ENCODE measurements at regions not wholly inside any gene's neighbourhood (a gene's known extent, or its start where the extent isn't known, plus 50 kb on each side); places are given as distances from the start of the nearest gene placed in this dataset.
A peak's percentile ranks its signal among the peaks of the same experiment; 100 is the strongest.
"Not testable (repeated sequence)": the region's sequence is repeated elsewhere in the genome, so short reads cannot be mapped to it uniquely, and the experiment has no call there.

DNA sequence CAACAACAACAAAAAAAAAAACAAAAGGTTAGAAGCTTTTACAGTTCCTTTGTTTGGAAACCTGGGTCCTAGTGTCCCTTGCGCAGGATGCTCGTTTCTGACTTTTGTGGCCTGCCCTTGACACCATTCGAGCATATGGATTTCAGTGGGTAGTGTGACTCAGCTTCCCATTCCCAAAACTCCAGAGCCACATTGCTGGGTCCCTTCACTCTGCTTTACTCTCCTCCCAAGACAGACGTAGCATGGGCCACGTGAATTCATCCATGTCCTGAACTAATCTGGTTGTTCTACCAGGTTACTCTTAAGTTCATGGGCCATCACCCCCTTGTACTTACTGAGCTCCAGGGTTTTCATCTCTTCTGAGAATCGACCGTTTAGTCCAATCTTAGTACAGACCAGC lies 68.0 kb upstream of the MAX start:
- no peaks in the 10 kb centered on the region for H3K27me3 ChIP-seq (ENCODE audit: control insufficient read depth, insufficient read depth, low read length)
- H3K4me1 ChIP-seq (ENCODE audit: control insufficient read depth, insufficient read depth, low read length), result peaks cover 19% of the 10 kb centered on the region
- H3K27ac ChIP-seq (ENCODE audit: low read depth, low read length), result no peak overlapping the region
- no peaks in the 10 kb centered on the region for H3K36me3 ChIP-seq (ENCODE audit: control insufficient read depth, insufficient read depth, low read length)
- H3K9ac ChIP-seq (ENCODE audit: low read length), result no peak overlapping the region
- no peaks in the 10 kb centered on the region for H3K9me3 ChIP-seq (ENCODE audit: control insufficient read depth, insufficient read depth, low read depth, low read length)
- no peak overlapping the region for H3K4me3 ChIP-seq (ENCODE audit: low read depth, low read length)

GRCh38 chr14:65170768-65171507 lies 68.6 kb upstream of the MAX start:
- Histone ChIP-seq H3K27me3 (ENCODE audit: control insufficient read depth, insufficient read depth, low read length) (no peaks in the 10 kb centered on the region), H3K27ac (ENCODE audit: low read depth, low read length) (no peak overlapping the region), H3K9me3 (ENCODE audit: control insufficient read depth, insufficient read depth, low read depth, low read length) (no peaks in the 10 kb centered on the region), H3K4me1 (ENCODE audit: control insufficient read depth, insufficient read depth, low read length) (peaks cover 19% of the 10 kb centered on the region), H3K36me3 (ENCODE audit: control insufficient read depth, insufficient read depth, low read length) (no peaks in the 10 kb centered on the region), H3K4me3 (ENCODE audit: low read depth, low read length) (peak overlapping the region; percentile 28; the same call in 1 of the 2 replicates), H3K9ac (ENCODE audit: low read length) (no peak overlapping the region)

- Histone ChIP-seq H3K4me3 (ENCODE audit: low read depth, low read length) (peak overlapping the region; percentile 12; the same call in 1 of the 2 replicates), H3K4me1 (ENCODE audit: control insufficient read depth, insufficient read depth, low read length) (peaks cover 19% of the 10 kb centered on the region), H3K36me3 (ENCODE audit: control insufficient read depth, insufficient read depth, low read length) (no peaks in the 10 kb centered on the region), H3K9me3 (ENCODE audit: control insufficient read depth, insufficient read depth, low read depth, low read length) (no peaks in the 10 kb centered on the region), H3K27ac (ENCODE audit: low read depth, low read length) (no peak overlapping the region), H3K27me3 (ENCODE audit: control insufficient read depth, insufficient read depth, low read length) (no peaks in the 10 kb centered on the region), H3K9ac (ENCODE audit: low read length) (no peak overlapping the region)
Measured at GRCh38 chr14:65173973-65174693, 71.8 kb upstream of the MAX start.

DNA sequence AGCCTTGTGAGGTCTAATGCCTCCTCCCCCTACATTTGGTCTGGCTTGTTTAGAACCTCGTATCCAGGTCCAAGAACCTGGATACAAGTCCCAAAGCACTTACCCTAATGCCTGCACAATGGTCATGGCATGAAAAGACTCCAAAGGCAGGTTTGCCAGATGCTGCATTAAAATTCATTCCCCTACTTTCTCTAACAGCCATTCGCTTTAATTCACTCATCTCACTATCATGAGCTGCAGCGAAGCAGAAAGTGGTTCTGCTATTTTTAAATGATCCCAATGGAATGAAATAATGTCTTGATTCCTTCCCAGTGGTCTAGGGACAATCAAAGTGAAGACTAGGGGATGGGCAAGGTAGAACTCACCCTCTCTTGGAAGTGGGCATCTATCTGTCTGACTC lies 72.5 kb upstream of the MAX start:
- H3K27ac ChIP-seq (ENCODE audit: low read depth, low read length), result no peak overlapping the region
- no peak overlapping the region for H3K9ac ChIP-seq (ENCODE audit: low read length)
- H3K36me3 ChIP-seq (ENCODE audit: control insufficient read depth, insufficient read depth, low read length), result no peaks in the 10 kb centered on the region
- H3K9me3 ChIP-seq (ENCODE audit: control insufficient read depth, insufficient read depth, low read depth, low read length), result no peaks in the 10 kb centered on the region
- peaks cover 21% of the 10 kb centered on the region for H3K4me1 ChIP-seq (ENCODE audit: control insufficient read depth, insufficient read depth, low read length)
- peak overlapping the region; percentile 4; the same call in 1 of the 2 replicates for H3K4me3 ChIP-seq (ENCODE audit: low read depth, low read length)
- H3K27me3 ChIP-seq (ENCODE audit: control insufficient read depth, insufficient read depth, low read length), result no peaks in the 10 kb centered on the region

GRCh38 chr14:65177551-65177950 lies 75.2 kb upstream of the MAX start:
- no peak overlapping the region for H3K4me3 ChIP-seq (ENCODE audit: low read depth, low read length)
- H3K27ac ChIP-seq (ENCODE audit: low read depth, low read length), result no peak overlapping the region
- H3K36me3 ChIP-seq (ENCODE audit: control insufficient read depth, insufficient read depth, low read length), result no peaks in the 10 kb centered on the region
- H3K9ac ChIP-seq (ENCODE audit: low read length), result no peak overlapping the region
- H3K9me3 ChIP-seq (ENCODE audit: control insufficient read depth, insufficient read depth, low read depth, low read length), result peaks cover 13% of the 10 kb centered on the region
- no peaks in the 10 kb centered on the region for H3K27me3 ChIP-seq (ENCODE audit: control insufficient read depth, insufficient read depth, low read length)
- H3K4me1 ChIP-seq (ENCODE audit: control insufficient read depth, insufficient read depth, low read length), result peaks cover 24% of the 10 kb centered on the region

GRCh38 chr14:65179231-65179630 lies 76.9 kb upstream of the MAX start:
- H3K9ac ChIP-seq (ENCODE audit: low read length); H3K27ac ChIP-seq (ENCODE audit: low read depth, low read length); H3K27me3 ChIP-seq (ENCODE audit: control insufficient read depth, insufficient read depth, low read length); H3K36me3 ChIP-seq (ENCODE audit: control insufficient read depth, insufficient read depth, low read length); H3K4me3 ChIP-seq (ENCODE audit: low read depth, low read length): not testable (repeated sequence)
- peaks cover 17% of the 10 kb centered on the region for H3K9me3 ChIP-seq (ENCODE audit: control insufficient read depth, insufficient read depth, low read depth, low read length)
- H3K4me1 ChIP-seq (ENCODE audit: control insufficient read depth, insufficient read depth, low read length), result peaks cover 21% of the 10 kb centered on the region

GRCh38 chr14:65179918-65180724 lies 77.8 kb upstream of the MAX start:
- Histone ChIP-seq H3K9me3 (ENCODE audit: control insufficient read depth, insufficient read depth, low read depth, low read length) (peaks cover 17% of the 10 kb centered on the region), H3K27ac (ENCODE audit: low read depth, low read length) (no peak overlapping the region)

GRCh38 chr14:65180725-65181025 lies 78.4 kb upstream of the MAX start:
- Histone ChIP-seq H3K4me1 (ENCODE audit: control insufficient read depth, insufficient read depth, low read length) (peaks cover 17% of the 10 kb centered on the region), H3K27me3 (ENCODE audit: control insufficient read depth, insufficient read depth, low read length) (0 out of 2 replicates have a peak, but pooled peaks cover 2% of the 10 kb centered on the region), H3K9me3 (ENCODE audit: control insufficient read depth, insufficient read depth, low read depth, low read length) (peaks cover 17% of the 10 kb centered on the region), H3K4me3 (ENCODE audit: low read depth, low read length) (no peak overlapping the region), H3K36me3 (ENCODE audit: control insufficient read depth, insufficient read depth, low read length) (no peaks in the 10 kb centered on the region), H3K9ac (ENCODE audit: low read length) (no peak overlapping the region), H3K27ac (ENCODE audit: low read depth, low read length) (no peak overlapping the region)

More at GRCh38 chr14:65179918-65180724, 77.8 kb upstream of the MAX start:
- H3K27me3 ChIP-seq (ENCODE audit: control insufficient read depth, insufficient read depth, low read length), result no peaks in the 10 kb centered on the region
- peaks cover 17% of the 10 kb centered on the region for H3K4me1 ChIP-seq (ENCODE audit: control insufficient read depth, insufficient read depth, low read length)
- H3K4me3 ChIP-seq (ENCODE audit: low read depth, low read length), result no peak overlapping the region
- no peak overlapping the region for H3K9ac ChIP-seq (ENCODE audit: low read length)
- H3K36me3 ChIP-seq (ENCODE audit: control insufficient read depth, insufficient read depth, low read length), result no peaks in the 10 kb centered on the region

DNA sequence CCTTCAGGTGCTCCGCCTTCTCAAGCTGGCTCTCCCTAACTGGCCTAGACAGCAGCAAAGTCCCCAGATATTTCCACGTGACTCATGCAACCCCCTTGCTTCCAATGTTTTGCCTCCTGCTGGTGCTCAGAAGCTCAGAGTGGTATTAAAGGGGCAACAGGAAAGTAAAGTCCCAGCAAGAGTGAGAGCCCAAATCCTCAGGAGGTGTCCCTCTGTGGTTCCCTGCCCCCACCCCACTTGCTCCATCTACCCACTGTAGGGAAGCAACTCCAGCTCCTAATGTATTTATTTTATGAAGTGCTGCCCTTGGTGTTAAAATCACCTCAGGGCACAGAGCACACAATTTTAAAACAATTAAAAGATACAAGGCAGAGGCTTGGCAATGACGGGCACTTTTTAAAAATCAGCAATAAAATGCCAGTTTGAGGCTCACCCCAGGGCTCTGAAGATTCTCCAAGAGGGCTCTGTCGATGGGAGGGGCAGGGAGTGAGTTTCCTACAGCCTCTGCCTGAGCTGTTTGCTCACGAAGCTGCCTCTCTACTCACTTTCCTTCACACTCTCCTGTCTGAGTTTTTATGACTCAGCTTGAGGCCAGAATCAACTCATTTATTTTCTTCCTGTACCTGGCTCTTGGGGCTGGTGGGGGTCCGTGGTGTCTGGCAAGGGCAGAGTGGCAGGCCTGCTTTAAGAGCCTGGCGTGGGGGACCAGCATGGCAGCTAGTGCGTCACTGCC lies 81.9 kb upstream of the MAX start:
- Histone ChIP-seq H3K27me3 (ENCODE audit: control insufficient read depth, insufficient read depth, low read length) (0 out of 2 replicates have a peak, but pooled peaks cover 3% of the 10 kb centered on the region), H3K27ac (ENCODE audit: low read depth, low read length) (no peak overlapping the region), H3K9me3 (ENCODE audit: control insufficient read depth, insufficient read depth, low read depth, low read length) (peaks cover 17% of the 10 kb centered on the region), H3K9ac (ENCODE audit: low read length) (no peak overlapping the region), H3K36me3 (ENCODE audit: control insufficient read depth, insufficient read depth, low read length) (no peaks in the 10 kb centered on the region), H3K4me1 (ENCODE audit: control insufficient read depth, insufficient read depth, low read length) (peaks cover 40% of the 10 kb centered on the region), H3K4me3 (ENCODE audit: low read depth, low read length) (no peak overlapping the region)

DNA sequence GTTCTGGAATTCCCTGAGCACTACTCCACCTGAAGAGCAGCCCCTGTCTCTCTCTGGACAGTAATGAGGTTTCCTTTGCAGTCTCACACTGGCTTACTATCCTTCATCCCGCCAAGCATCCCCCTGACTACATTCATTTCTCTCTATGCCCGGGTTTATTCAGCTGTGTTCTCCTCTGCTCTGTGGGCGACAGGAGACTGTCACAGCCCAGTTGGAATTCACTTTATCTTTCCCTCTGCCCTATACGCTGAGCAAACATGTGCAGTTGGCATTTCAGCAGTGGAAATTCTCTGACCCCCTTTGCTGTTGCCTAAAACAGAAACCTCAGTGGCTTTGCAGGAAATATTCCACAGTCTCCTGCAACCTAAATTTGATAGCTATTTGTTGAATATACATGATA lies 83.5 kb upstream of the MAX start:
- H3K9me3 ChIP-seq (ENCODE audit: control insufficient read depth, insufficient read depth, low read depth, low read length), result peaks cover 17% of the 10 kb centered on the region
- H3K4me3 ChIP-seq (ENCODE audit: low read depth, low read length), result no peak overlapping the region
- no peaks in the 10 kb centered on the region for H3K36me3 ChIP-seq (ENCODE audit: control insufficient read depth, insufficient read depth, low read length)
- no peak overlapping the region for H3K27ac ChIP-seq (ENCODE audit: low read depth, low read length)
- H3K27me3 ChIP-seq (ENCODE audit: control insufficient read depth, insufficient read depth, low read length), result 0 out of 2 replicates have a peak, but pooled peaks cover 3% of the 10 kb centered on the region
- H3K9ac ChIP-seq (ENCODE audit: low read length), result no peak overlapping the region
- peaks cover 32% of the 10 kb centered on the region for H3K4me1 ChIP-seq (ENCODE audit: control insufficient read depth, insufficient read depth, low read length)

Data from HUES6 (cell line).